HG03135 (cell line): ENCODE measurements at regions not wholly inside any gene's neighbourhood (a gene's known extent, or its start where the extent isn't known, plus 50 kb on each side); places are given as distances from the start of the nearest gene placed in this dataset.

ENCODE experiments used
- ATAC-seq: cut with Tn5 transposase; IDR thresholded peaks from one replicate; pipeline ENCODE4 v1.9.1; 2021; ENCODE audit warnings: mild to moderate bottlenecking, moderate library complexity; ENCODE audit not compliant: unreplicated experiment

DNA sequence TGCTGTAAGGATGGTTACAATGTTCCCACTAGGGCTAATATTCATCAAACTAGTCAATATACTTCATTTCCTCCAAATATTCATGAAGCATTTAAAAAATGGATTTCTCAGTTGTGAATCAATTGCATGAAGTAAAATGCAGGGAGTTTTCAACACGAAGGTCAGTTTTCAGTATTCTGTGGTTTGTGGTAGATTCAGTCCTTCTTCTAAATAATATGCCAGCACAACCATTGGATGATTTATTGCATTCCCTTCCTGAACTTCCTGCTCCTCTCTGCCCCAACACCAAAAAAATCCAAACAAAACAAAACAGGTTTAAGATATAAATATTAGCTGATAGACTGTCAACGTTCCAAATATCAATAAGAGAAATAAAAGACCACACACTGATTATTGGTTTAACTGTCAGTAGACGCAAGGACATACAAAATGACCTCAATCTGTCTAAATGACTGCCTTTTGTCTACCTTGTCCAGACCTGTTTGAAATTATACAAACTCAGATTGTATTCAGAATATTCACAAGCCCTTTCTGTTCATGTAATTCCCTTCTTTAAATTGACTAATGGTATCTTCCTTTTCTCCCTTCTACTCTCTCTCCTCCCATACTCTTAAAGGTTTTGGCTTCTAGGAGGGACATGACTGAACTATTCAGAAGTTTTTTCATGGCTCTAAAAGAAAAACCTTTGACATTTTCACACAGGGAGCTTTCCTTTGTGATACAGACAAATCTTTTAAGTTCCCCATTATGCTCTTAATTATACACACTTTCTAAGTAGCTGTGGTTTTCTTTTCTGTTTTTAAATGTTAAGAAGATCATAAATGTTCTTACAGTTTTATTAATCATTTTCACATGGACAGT lies 92.6 kb upstream of the STT3B start:
- no peak for ATAC-seq

GRCh38 chr3:31440878-31441277 lies 91.8 kb upstream of the STT3B start:
- no peak for ATAC-seq

DNA sequence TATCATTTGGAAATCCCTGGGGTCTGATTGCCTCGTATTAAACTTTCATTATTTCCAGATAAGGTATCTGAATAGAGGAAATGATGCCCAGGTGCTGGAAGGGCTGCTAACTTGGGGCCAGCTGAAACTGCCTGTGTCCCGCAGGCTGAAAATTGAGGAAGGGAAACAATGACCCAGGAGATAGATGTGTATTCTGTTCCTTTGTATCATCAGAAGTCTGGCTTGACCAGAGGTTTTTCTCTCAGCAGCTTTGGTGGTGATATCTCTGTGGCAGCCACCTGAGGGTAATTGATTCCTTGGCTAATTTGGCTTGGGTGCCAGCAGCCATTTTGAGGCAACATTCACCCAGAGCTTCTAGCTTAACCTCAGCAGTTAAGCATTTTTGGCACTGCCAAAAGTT lies 90.0 kb upstream of the STT3B start:
- ATAC-seq, result no peak

- no peak for ATAC-seq
These were observed 88.2 kb upstream of the STT3B start for GRCh38 chr3:31444220-31445142.

DNA sequence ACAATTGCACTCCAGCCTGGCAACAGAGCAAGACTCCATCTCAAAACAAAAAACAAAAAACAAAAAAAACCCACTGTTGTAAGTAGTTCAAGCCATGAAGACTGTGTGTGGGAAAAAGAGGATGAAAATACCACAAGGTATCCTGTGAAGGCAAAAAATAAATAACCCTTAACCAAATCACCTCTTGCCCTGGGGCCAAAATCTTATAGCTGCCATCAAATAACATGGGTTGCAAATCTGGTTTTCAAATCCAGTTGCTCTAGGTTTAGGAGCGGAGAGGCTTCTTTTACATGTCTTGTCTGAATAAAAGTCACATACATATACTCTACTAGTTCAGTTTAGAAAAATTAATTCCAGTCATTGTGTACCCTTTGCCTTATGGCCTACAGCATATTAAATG lies 87.0 kb upstream of the STT3B start:
- no peak for ATAC-seq

DNA sequence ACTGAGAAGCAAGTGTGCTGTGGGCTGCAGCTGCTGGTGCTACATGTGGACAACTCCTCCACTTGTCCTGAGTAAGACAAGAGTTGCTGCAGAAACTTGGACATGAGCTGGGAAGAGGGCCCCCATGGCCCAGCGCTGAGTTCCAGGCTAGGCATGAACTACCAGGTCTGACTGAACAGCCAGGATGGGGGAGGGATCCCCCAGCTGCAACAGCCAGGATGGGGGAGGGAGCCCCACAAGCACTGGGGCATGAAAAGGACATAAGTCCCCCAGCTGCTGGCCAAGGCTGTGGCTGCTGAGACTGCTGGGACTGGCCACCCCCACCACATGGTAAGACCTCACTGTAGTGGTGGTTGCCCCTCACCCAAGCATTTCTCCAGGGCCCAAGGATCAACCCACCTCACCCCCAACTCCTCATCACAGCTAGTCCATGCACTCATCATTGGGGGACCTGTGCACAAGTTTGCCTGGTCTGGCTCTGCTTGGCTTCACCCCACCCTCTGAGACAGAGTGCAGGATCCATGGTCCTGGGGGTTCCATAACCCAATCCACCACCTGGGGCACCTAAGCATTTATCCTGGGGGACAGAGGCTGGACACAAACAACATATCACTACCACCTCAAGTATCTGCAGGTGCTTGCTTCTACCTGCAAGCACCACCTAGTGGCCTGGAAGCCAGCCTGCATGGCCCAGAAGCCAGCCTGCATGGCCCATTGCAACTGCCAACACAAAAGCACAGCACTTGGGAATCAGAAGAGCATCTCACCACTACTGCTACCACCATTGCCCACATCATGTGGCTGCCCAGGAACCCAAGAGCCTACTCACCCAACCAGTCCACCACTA lies 84.5 kb upstream of the STT3B start:
- ATAC-seq, result no peak

- no peak for ATAC-seq
These were observed 83.9 kb upstream of the STT3B start for GRCh38 chr3:31448882-31449243.

- no peak for ATAC-seq
These were observed 83.4 kb upstream of the STT3B start for GRCh38 chr3:31449318-31449717.

- no peak for ATAC-seq
These were observed 82.4 kb upstream of the STT3B start for GRCh38 chr3:31450345-31450744.

- no peak for ATAC-seq
These were observed 80.1 kb upstream of the STT3B start for GRCh38 chr3:31452495-31453106.

GRCh38 chr3:31453430-31453829 lies 79.3 kb upstream of the STT3B start:
- ATAC-seq, result no peak

GRCh38 chr3:31455524-31455923 lies 77.2 kb upstream of the STT3B start:
- ATAC-seq, result no peak

DNA sequence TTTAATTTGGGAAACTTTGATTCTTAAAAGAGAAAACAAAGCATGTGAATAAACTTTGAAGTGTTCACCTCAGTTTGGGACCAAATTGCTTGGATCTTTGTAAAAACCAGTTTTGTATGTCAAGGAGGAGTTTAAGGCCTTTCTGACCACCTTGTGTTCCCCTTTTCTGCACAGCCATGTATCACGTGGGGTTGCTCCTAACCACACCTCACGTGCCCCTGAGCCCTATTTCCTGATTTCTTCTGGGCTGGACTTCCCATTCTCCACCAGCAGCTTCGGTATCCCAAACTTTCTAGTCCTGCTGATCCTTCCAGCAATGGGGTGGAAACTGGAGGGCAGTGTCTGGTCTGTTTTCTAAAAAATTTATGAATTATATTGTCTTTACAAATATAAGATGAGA lies 76.4 kb upstream of the STT3B start:
- no peak for ATAC-seq

GRCh38 chr3:31461426-31461825 lies 71.3 kb upstream of the STT3B start:
- ATAC-seq, result no peak

- peak; percentile 84 for ATAC-seq
These were observed 70.6 kb upstream of the STT3B start for GRCh38 chr3:31462050-31462569.

DNA sequence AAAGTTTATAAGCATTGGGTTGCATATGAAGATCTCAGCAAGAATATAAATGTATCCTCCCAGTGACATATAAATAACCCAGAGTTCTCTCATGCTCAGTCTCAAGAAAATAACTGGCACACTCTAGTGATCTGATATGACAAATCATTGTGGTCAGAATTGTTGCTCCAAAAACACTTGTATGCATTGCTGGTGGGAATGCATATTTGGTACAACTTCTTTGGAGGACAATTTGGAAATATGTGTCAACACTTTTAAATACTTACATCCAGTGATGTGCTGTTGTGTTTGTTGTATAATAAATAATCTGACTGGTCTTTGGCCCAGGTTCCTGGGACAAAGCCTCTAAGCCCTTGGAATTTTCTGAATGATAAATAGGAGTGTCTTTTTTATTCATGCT lies 66.7 kb upstream of the STT3B start:
- no peak for ATAC-seq

GRCh38 chr3:31466866-31467265 lies 65.9 kb upstream of the STT3B start:
- no peak for ATAC-seq

GRCh38 chr3:31468433-31468832 lies 64.3 kb upstream of the STT3B start:
- ATAC-seq, result no peak

- ATAC-seq, result no peak
These were observed 63.3 kb upstream of the STT3B start for GRCh38 chr3:31469385-31469784.
